Neural cell (in vitro differentiated cells): ENCODE measurements at regions not wholly inside any gene's neighbourhood (a gene's known extent, or its start where the extent isn't known, plus 50 kb on each side); places are given as distances from the start of the nearest gene placed in this dataset.

Experiments
- H2AFZ ChIP-seq: fragments of 200-600, 300-800 bp; sonication (generic), shearing (Covaris generic); 2 replicates; pipeline ENCODE4 v1.6.0; 2014; ENCODE audit warnings: low read depth, mild to moderate bottlenecking, antibody characterized with exemption, low read length, moderate library complexity
- H3F3A ChIP-seq: fragments of 200-600 bp; shearing (Covaris generic); 2 replicates; pipeline ENCODE4 v1.6.1; 2016; ENCODE audit warnings: mild to moderate bottlenecking, moderate library complexity, mixed read lengths, antibody characterized with exemption, low read length; ENCODE audit not compliant: insufficient read depth, poor library complexity, severe bottlenecking
- H3K27ac ChIP-seq: fragments of 200-600, 300-800 bp; sonication (generic), shearing (Covaris generic); 2 replicates; pipeline ENCODE4 v1.5.1; 2014; ENCODE audit warnings: mild to moderate bottlenecking, low read length, moderate library complexity
- H3K27me3 ChIP-seq: fragments of 300-800, 200-600 bp; sonication (generic), shearing (Covaris generic); 2 replicates; pipeline ENCODE4 v1.6.0; 2014; ENCODE audit warnings: mild to moderate bottlenecking, low read depth, low read length, moderate library complexity; ENCODE audit not compliant: insufficient read depth
- H3K36me3 ChIP-seq: fragments of 300-800, 200-600 bp; sonication (generic), shearing (Covaris generic); 2 replicates; pipeline ENCODE4 v1.5.1; 2014; ENCODE audit warnings: mild to moderate bottlenecking, antibody characterized with exemption, low read length, moderate library complexity; ENCODE audit not compliant: insufficient read depth
- H3K4me2 ChIP-seq: fragments of 300-800, 200-600 bp; sonication (generic), shearing (Covaris generic); 2 replicates; pipeline ENCODE4 v1.6.0; 2014; ENCODE audit warnings: mild to moderate bottlenecking, low read length
- H3K4me3 ChIP-seq: fragments of 300-800, 200-600 bp; sonication (generic), shearing (Covaris generic); 2 replicates; pipeline ENCODE4 v1.5.1; 2014; ENCODE audit warnings: mild to moderate bottlenecking, low read length, moderate library complexity
- H3K79me2 ChIP-seq: fragments of 200-600 bp; shearing (Covaris generic); replicated peaks from 2 replicates; pipeline ENCODE4 v1.6.0; 2014; ENCODE audit warnings: mild to moderate bottlenecking, low read length, moderate library complexity; ENCODE audit not compliant: insufficient read depth
- H3K9ac ChIP-seq: fragments of 300-800, 200-600 bp; sonication (generic), shearing (Covaris generic); 2 replicates; pipeline ENCODE4 v1.6.1; 2016; ENCODE audit warnings: mild to moderate bottlenecking, low read length, mixed read lengths
- H3K9me2 ChIP-seq: fragments of 200-600 bp; shearing (Covaris generic); 2 replicates; pipeline ENCODE4 v1.6.1; 2016; ENCODE audit warnings: mild to moderate bottlenecking, low read length, mixed read lengths; ENCODE audit not compliant: insufficient read depth
- H3K9me3 ChIP-seq: fragments of 200-600, 300-800 bp; sonication (generic), shearing (Covaris generic); 2 replicates; pipeline ENCODE4 v1.6.1; 2016; ENCODE audit warnings: mild to moderate bottlenecking, mixed run types, low read length, moderate library complexity, mixed read lengths
- H4K20me1 ChIP-seq: fragments of 200-600 bp; shearing (Covaris generic); 2 replicates; pipeline ENCODE4 v1.6.1; 2016; ENCODE audit warnings: mild to moderate bottlenecking, mixed run types; ENCODE audit not compliant: insufficient read depth
- CTCF ChIP-seq: fragments of 450-650 bp; IDR thresholded peaks from 2 replicates; pipeline ENCODE4 v1.5.1; 2014; ENCODE audit warnings: antibody characterized with exemption, mild to moderate bottlenecking, moderate library complexity; ENCODE audit not compliant: poor library complexity, severe bottlenecking
- EP300 ChIP-seq: fragments of 450-650 bp; conservative IDR thresholded peaks from 2 replicates; pipeline ENCODE4 v1.6.1; 2014; ENCODE audit warnings: antibody characterized with exemption, mild to moderate bottlenecking, moderate library complexity; ENCODE audit not compliant: poor library complexity, severe bottlenecking
- EZH2 ChIP-seq: fragments of 200-600, 300-800 bp; shearing (Covaris generic), sonication (generic); IDR thresholded peaks from 2 replicates; pipeline ENCODE4 v1.6.1; 2014; ENCODE audit warnings: antibody characterized with exemption, low read length, borderline replicate concordance, mild to moderate bottlenecking; ENCODE audit not compliant: insufficient read depth, poor library complexity, severe bottlenecking
- MXI1 ChIP-seq: fragments of 450-650 bp; conservative IDR thresholded peaks from 2 replicates; pipeline ENCODE4 v1.6.1; 2014; ENCODE audit warnings: antibody characterized with exemption, mild to moderate bottlenecking; ENCODE audit not compliant: poor library complexity, severe bottlenecking
- POLR2AphosphoS5 ChIP-seq: IDR thresholded peaks from 2 replicates; pipeline ENCODE4 v1.6.1; 2012
- RAD21 ChIP-seq: fragments of 450-650 bp; conservative IDR thresholded peaks from 2 replicates; pipeline ENCODE4 v1.6.1; 2014; ENCODE audit warnings: antibody characterized with exemption, mild to moderate bottlenecking, moderate library complexity
- SMC3 ChIP-seq: fragments of 450-650 bp; conservative IDR thresholded peaks from 2 replicates; pipeline ENCODE4 v1.6.1; 2014; ENCODE audit warnings: antibody characterized with exemption, mild to moderate bottlenecking, moderate library complexity; ENCODE audit not compliant: poor library complexity
- TAF1 ChIP-seq: IDR thresholded peaks from 2 replicates; pipeline ENCODE4 v1.6.1; 2012; ENCODE audit warnings: low read depth
- TF ChIP-seq, protein P1 (sequence below): IDR thresholded peaks from 2 replicates; pipeline ENCODE4 v1.6.1; 2012; ENCODE audit warnings: borderline replicate concordance

DNA sequence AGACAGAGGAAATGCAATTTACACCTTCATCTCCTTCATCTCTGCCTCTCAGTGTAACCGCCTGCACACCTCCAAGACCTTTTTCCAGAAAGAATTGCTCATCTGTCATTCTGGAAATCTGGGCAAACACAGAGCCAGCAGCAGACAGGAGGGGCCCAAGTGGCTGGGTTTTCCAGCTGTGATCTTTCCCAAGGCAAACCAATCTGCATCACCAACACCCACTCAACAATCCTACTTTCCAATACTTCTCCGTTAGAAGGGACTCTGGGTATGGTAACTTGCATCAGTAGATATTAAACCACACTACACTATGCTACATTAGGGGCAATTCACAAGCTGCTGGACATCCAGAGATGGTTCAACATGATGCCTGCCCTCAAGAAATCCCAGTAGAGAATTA lies 781.8 kb upstream of the AUTS2 start:
- no peak overlapping the region for H3K9ac ChIP-seq
- H3K4me3 ChIP-seq = no peak overlapping the region
- H3K79me2 ChIP-seq = no peaks in the 10 kb centered on the region
- no peak overlapping the region for H2AFZ ChIP-seq
- no peak overlapping the region for H3K4me2 ChIP-seq
- no peak overlapping the region for H3K27ac ChIP-seq
- H3K27me3 ChIP-seq = no peaks in the 10 kb centered on the region
- H3K36me3 ChIP-seq = no peaks in the 10 kb centered on the region
- H3K9me3 ChIP-seq = peaks cover 4% of the 10 kb centered on the region
- H4K20me1 ChIP-seq = no peaks in the 10 kb centered on the region
- H3F3A ChIP-seq = no peaks in the 10 kb centered on the region
- no peak for TF ChIP-seq TAF1
- no peak for TF ChIP-seq RAD21
- TF ChIP-seq MXI1 = no peak
- no peak for TF ChIP-seq CTCF
- TF ChIP-seq POLR2AphosphoS5 = no peak
- TF ChIP-seq EZH2 = no peak
- no peak for TF ChIP-seq SMC3
- TF ChIP-seq, protein P1, sequence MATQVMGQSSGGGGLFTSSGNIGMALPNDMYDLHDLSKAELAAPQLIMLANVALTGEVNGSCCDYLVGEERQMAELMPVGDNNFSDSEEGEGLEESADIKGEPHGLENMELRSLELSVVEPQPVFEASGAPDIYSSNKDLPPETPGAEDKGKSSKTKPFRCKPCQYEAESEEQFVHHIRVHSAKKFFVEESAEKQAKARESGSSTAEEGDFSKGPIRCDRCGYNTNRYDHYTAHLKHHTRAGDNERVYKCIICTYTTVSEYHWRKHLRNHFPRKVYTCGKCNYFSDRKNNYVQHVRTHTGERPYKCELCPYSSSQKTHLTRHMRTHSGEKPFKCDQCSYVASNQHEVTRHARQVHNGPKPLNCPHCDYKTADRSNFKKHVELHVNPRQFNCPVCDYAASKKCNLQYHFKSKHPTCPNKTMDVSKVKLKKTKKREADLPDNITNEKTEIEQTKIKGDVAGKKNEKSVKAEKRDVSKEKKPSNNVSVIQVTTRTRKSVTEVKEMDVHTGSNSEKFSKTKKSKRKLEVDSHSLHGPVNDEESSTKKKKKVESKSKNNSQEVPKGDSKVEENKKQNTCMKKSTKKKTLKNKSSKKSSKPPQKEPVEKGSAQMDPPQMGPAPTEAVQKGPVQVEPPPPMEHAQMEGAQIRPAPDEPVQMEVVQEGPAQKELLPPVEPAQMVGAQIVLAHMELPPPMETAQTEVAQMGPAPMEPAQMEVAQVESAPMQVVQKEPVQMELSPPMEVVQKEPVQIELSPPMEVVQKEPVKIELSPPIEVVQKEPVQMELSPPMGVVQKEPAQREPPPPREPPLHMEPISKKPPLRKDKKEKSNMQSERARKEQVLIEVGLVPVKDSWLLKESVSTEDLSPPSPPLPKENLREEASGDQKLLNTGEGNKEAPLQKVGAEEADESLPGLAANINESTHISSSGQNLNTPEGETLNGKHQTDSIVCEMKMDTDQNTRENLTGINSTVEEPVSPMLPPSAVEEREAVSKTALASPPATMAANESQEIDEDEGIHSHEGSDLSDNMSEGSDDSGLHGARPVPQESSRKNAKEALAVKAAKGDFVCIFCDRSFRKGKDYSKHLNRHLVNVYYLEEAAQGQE = no peak
- no peak for TF ChIP-seq EP300
- no peaks in the 10 kb centered on the region for H3K9me2 ChIP-seq

- TF ChIP-seq, protein P1 = no peak
- TF ChIP-seq EP300 (no peak), MXI1 (no peak), TAF1 (no peak), SMC3 (no peak), CTCF (no peak)
- no peak overlapping the region for H3K4me2 ChIP-seq
These were observed 778.0 kb upstream of the AUTS2 start for GRCh38 chr7:68820321-68820720.

More at GRCh38 chr7:68820321-68820720, 778.0 kb upstream of the AUTS2 start:
- Histone ChIP-seq H3K9me3 (peaks cover 4% of the 10 kb centered on the region), H3K27me3 (no peaks in the 10 kb centered on the region), H3F3A (no peaks in the 10 kb centered on the region), H4K20me1 (no peaks in the 10 kb centered on the region), H3K9me2 (no peaks in the 10 kb centered on the region), H3K27ac (no peak overlapping the region), H3K36me3 (no peaks in the 10 kb centered on the region), H3K9ac (no peak overlapping the region), H2AFZ (no peak overlapping the region), H3K4me3 (no peak overlapping the region), H3K79me2 (no peaks in the 10 kb centered on the region)
